Ascending aorta (tissue), 2 donors: ENCODE measurements at regions not wholly inside any gene's neighbourhood (a gene's known extent, or its start where the extent isn't known, plus 50 kb on each side); places are given as distances from the start of the nearest gene placed in this dataset.

Experiments used
- DNase-seq, 2 donors: peaks; one replicate each; pipeline ENCODE4 v3.0.0-alpha.2; 2019; ENCODE audit warnings: low spot score in 2 of 2
- H3K27ac ChIP-seq, 2 donors: fragments of 200-600 bp; sonication (generic); one replicate each; pipeline ENCODE4 v1.5.1; 2016 to 2017; ENCODE audit warnings: mild to moderate bottlenecking in 1 of 2
- H3K27me3 ChIP-seq: fragments of 200-600 bp; sonication (generic); one replicate; pipeline ENCODE4 v1.5.1; 2017
- H3K36me3 ChIP-seq, 2 donors: fragments of 200-600 bp; sonication (generic); one replicate each; pipeline ENCODE4 v1.5.1; 2016
- H3K4me1 ChIP-seq, 2 donors: fragments of 200-600 bp; sonication (generic); one replicate each; pipeline ENCODE4 v1.5.1; 2016 to 2017; ENCODE audit warnings: mild to moderate bottlenecking in 1 of 2
- H3K4me3 ChIP-seq, 2 donors: fragments of 200-600 bp; sonication (generic); one replicate each; pipeline ENCODE4 v1.5.1; 2016 to 2017; ENCODE audit warnings: mild to moderate bottlenecking in 1 of 2
- H3K9me3 ChIP-seq, 2 donors: fragments of 200-600 bp; sonication (generic); one replicate each; pipeline ENCODE4 v1.5.1; 2016
- intact Hi-C: fragments of 100-400 bp; cut with DNase I; formaldehyde crosslinking; loops from one replicate; pipeline ENCODE4 v1.15.1; 2023
- TF ChIP-seq, protein P1 (sequence below), 3 experiments: fragments of 200-600 bp in 2 of 3; fragments of 450-650 bp in 1 of 3; sonication (generic) in 2 of 3; IDR thresholded peaks; one replicate each; pipeline ENCODE4 v1.5.1; 2016 to 2019; ENCODE audit warnings: antibody characterized with exemption in 3 of 3, mild to moderate bottlenecking in 1 of 3, moderate library complexity in 1 of 3

DNA sequence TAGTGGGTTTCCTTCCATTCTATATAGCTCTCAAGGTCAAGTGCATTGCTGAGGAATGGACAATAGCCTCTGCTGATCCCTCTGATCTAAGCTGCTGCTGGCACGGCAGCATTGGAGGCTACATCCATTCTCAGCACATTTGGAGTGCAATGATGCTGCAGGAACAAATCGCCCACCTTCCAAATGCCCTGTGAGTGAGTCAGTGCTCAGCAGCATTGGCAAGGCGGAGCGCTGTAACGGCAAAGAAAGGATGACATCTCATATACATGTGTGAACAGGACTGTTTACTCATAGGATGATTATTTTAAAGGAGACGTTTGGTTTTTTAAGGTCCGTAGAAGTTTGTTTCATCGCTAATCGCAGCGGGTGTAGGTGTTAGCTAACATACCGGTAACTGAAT lies 408.7 kb downstream of the ARHGEF28 start:
- Histone ChIP-seq H3K4me1 (no peaks in the 10 kb centered on the region), H3K9me3 (no peaks in the 10 kb centered on the region), H3K27ac (no peak overlapping the region), H3K36me3 (no peaks in the 10 kb centered on the region), H3K4me3 (no peak overlapping the region), H3K27me3 (no peaks in the 10 kb centered on the region)
- DNase-seq = no peak
- intact Hi-C loops = loop anchor here (5.0 kb wide), 1 partner anchor 608 kb away; the partner anchor contains the start of gene ENC1
- TF ChIP-seq, protein P1, sequence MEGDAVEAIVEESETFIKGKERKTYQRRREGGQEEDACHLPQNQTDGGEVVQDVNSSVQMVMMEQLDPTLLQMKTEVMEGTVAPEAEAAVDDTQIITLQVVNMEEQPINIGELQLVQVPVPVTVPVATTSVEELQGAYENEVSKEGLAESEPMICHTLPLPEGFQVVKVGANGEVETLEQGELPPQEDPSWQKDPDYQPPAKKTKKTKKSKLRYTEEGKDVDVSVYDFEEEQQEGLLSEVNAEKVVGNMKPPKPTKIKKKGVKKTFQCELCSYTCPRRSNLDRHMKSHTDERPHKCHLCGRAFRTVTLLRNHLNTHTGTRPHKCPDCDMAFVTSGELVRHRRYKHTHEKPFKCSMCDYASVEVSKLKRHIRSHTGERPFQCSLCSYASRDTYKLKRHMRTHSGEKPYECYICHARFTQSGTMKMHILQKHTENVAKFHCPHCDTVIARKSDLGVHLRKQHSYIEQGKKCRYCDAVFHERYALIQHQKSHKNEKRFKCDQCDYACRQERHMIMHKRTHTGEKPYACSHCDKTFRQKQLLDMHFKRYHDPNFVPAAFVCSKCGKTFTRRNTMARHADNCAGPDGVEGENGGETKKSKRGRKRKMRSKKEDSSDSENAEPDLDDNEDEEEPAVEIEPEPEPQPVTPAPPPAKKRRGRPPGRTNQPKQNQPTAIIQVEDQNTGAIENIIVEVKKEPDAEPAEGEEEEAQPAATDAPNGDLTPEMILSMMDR (IDR thresholded peaks at IDR 0.05) = no peak

DNA sequence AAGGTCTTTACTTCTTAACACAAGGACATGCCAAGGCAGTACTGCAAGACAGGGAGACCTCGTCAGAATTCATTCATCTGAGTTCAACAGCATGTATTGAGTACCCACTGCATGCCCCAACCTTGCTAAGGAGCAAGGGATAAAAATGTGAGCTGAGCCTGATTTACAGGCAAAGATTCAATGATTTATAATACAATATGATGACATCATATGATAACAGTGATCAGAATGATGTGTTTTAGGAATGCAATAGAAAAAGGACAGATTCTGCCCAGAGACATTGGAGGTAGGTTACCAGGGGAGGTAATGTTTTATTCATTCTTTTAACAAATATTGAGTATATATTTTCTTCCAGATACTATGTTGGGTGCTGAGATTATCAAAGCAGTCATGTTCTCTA lies 406.6 kb downstream of the ARHGEF28 start:
- Histone ChIP-seq H3K4me3 (no peak overlapping the region), H3K27me3 (no peaks in the 10 kb centered on the region), H3K9me3 (no peaks in the 10 kb centered on the region), H3K4me1 (no peaks in the 10 kb centered on the region), H3K27ac (no peak overlapping the region), H3K36me3 (no peaks in the 10 kb centered on the region)
- intact Hi-C loops = no loop called here
- TF ChIP-seq, protein P1 (IDR thresholded peaks at IDR 0.05) = no peak
- no peak for DNase-seq

DNA sequence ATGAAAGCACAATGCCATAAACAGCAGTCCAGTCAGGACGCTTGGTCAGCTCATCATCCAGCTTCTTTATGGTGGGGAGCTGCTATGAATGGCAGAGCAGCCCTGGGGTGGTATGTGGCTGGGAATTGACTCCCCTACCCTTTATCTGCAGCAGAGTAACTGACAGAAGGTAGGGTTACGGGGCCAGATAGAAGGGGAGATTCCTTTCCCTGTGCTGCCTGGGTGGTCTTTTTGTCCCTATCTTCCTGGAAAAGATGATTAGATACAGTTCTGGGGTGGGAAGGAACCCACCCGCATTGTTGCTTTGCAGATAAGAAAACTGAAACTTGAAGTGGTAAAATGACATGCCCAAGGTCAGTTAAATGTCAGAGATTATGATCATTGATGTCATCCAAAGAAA lies 405.5 kb downstream of the ARHGEF28 start:
- Histone ChIP-seq H3K9me3 (no peaks in the 10 kb centered on the region), H3K27ac (no peak overlapping the region), H3K4me3 (no peak overlapping the region), H3K36me3 (no peaks in the 10 kb centered on the region), H3K27me3 (no peaks in the 10 kb centered on the region), H3K4me1 (no peaks in the 10 kb centered on the region)
- no peak for DNase-seq
- intact Hi-C loops = no loop called here
- TF ChIP-seq, protein P1 (IDR thresholded peaks at IDR 0.05) = no peak

DNA sequence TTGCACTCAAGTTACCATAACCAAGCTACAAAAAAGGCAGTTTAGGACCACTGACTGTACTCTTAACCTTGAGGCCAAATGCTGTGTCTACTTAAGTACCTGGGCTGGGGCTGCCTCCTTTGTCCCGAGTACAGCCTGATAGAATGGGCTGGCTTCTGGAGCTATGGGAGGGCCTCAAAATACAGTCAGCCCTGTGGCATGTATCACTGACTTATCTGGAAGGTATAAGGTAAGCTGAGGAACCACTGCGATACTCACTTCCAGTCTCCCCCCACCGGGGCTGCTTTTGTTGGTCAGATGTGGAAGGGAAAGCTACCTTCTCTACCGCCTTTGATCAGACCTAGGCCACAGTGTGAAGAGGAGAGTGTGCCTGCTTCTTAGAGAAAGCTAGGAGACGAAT lies 404.8 kb downstream of the ARHGEF28 start:
- no peaks in the 10 kb centered on the region for H3K36me3 ChIP-seq
- TF ChIP-seq, protein P1 (IDR thresholded peaks at IDR 0.05) = no peak
- no peaks in the 10 kb centered on the region for H3K4me1 ChIP-seq
- no peaks in the 10 kb centered on the region for H3K27me3 ChIP-seq
- H3K4me3 ChIP-seq = no peak overlapping the region
- no peaks in the 10 kb centered on the region for H3K9me3 ChIP-seq
- DNase-seq = no peak
- intact Hi-C loops = no loop called here
- H3K27ac ChIP-seq = no peak overlapping the region

DNA sequence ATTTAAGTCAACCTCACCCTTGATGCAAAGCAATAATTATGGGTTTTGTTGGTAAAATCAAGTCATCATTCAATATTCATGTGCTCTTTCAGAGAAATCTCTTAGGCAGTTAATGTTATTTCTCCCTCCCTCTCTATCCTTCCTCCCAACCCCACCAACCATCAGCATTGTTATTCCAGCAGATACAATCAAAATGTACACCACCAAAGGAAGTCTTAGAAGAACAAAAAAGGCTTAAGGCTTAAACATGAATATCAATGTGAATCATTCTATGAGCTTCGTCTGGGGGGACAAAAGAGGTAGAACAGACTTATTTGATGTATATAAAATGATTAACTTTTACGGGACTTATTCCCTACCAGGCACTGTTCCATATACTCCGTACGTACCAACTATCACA lies 404.4 kb downstream of the ARHGEF28 start:
- Histone ChIP-seq H3K27me3 (no peaks in the 10 kb centered on the region), H3K4me1 (no peaks in the 10 kb centered on the region), H3K9me3 (no peaks in the 10 kb centered on the region), H3K4me3 (no peak overlapping the region), H3K27ac (no peak overlapping the region), H3K36me3 (no peaks in the 10 kb centered on the region)
- no peak for DNase-seq
- TF ChIP-seq, protein P1 (IDR thresholded peaks at IDR 0.05) = no peak
- intact Hi-C loops = no loop called here

DNA sequence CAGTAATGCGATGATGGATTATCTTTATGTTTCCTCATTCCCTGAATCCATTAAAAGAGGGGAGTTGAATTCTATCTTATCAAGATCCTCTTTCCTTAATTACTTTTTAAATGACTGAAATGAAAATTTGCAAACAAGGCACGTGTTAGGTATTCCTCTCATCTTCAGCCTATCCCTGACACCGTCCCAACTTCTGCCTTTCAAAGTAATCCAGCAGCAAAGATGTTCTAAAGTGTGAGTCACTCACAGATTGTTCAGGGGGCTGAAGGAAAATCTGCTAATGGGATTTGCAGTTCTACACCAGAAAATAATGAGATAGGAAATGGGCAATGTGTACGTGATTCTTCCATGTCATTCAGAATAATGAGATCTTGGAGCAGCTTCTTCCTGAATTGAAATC lies 403.0 kb downstream of the ARHGEF28 start:
- Histone ChIP-seq H3K9me3 (no peaks in the 10 kb centered on the region), H3K4me3 (no peak overlapping the region), H3K27ac (no peak overlapping the region), H3K27me3 (no peaks in the 10 kb centered on the region), H3K4me1 (no peaks in the 10 kb centered on the region), H3K36me3 (no peaks in the 10 kb centered on the region)
- TF ChIP-seq, protein P1 (IDR thresholded peaks at IDR 0.05) = no peak
- DNase-seq = no peak
- intact Hi-C loops = no loop called here
